ENCODE measurements at regions not wholly inside any gene's neighbourhood (a gene's known extent, or its start where the extent isn't known, plus 50 kb on each side); places are given as distances from the start of the nearest gene placed in this dataset.

GRCh38 chr6:67666177-67666964 is 968.7 kb upstream of the ADGRB3 start:
- Histone ChIP-seq H4K20me1 (replicated peaks; ENCODE audit: control insufficient read depth, extremely low read depth, insufficient read depth, low read length) (no peaks in the 10 kb centered on the region), H3K4me2 (ENCODE audit: insufficient read depth, low read length) (no peak overlapping the region), H3K4me3 (replicated peaks in 1 of 3; ENCODE audit: insufficient read depth in 1 of 3, low read depth in 1 of 3, low read length in 3 of 3) (no peak overlapping the region), H3K27ac (ENCODE audit: insufficient read depth, low read depth, low read length) (no peak overlapping the region), H3K27me3 (ENCODE audit: control insufficient read depth in 2 of 2, insufficient read depth in 2 of 2, low read length in 2 of 2) (no peaks in the 10 kb centered on the region), H2AFZ (ENCODE audit: low read depth, low read length) (no peak overlapping the region), H3K9me3 (replicated peaks; ENCODE audit: control insufficient read depth, insufficient read depth, low read length) (no peaks in the 10 kb centered on the region), H3K36me3 (ENCODE audit: control insufficient read depth in 2 of 2, extremely low read depth in 1 of 2, insufficient read depth in 2 of 2, low read length in 2 of 2) (no peaks in the 10 kb centered on the region), H3K9me1 (replicated peaks; ENCODE audit: control insufficient read depth, extremely low read depth, insufficient read depth, low read length) (no peaks in the 10 kb centered on the region), H3K79me2 (ENCODE audit: control insufficient read depth, insufficient read depth, low read length) (no peaks in the 10 kb centered on the region), H3K4me1 (ENCODE audit: control insufficient read depth, extremely low read depth, insufficient read depth, low read length) (no peaks in the 10 kb centered on the region), H3K9ac (replicated peaks; ENCODE audit: extremely low read depth, insufficient read depth, low read length) (no peak overlapping the region)
- intact Hi-C loops (cut with micrococcal nuclease) (no loop called here), dilution Hi-C loops (cut with MboI; ENCODE audit: extremely low pct_ligation_motif_present, low sequenced_read_pairs) (no loop called here)
- FAIRE-seq (no peak), DNase-seq (ENCODE audit: low read depth, low spot score) (no peak)
- CTCF ChIA-PET = no interaction called here
- TF ChIP-seq FOS (IDR thresholded peaks at IDR 0.05; ENCODE audit: borderline replicate concordance, insufficient read depth, low read length) (no peak), JUN (IDR thresholded peaks at IDR 0.05; ENCODE audit: borderline replicate concordance, insufficient read depth, insufficient read length, low read depth) (no peak), GATA2 (IDR thresholded peaks at IDR 0.05; ENCODE audit: insufficient read depth, insufficient read length, low read depth, low read length) (no peak), CTCF (IDR thresholded peaks at IDR 0.05; ENCODE audit: extremely low read depth in 1 of 2, insufficient read depth in 1 of 2, low read depth in 1 of 2, low read length in 2 of 2) (no peak), POLR2AphosphoS5 (IDR thresholded peaks at IDR 0.05; ENCODE audit: insufficient read depth, low read depth, low read length) (no peak), POLR2A (IDR thresholded peaks at IDR 0.05; ENCODE audit: low read depth, low read length) (no peak)
- BruUV-seq (replicated peaks) = no TSS peak
- POLR2A ChIA-PET = no interaction called here

Measured in endothelial cell of umbilical vein (primary cell).